Amniotic stem cell (primary cell): ENCODE measurements at regions not wholly inside any gene's neighbourhood (a gene's known extent, or its start where the extent isn't known, plus 50 kb on each side); places are given as distances from the start of the nearest gene placed in this dataset.
"Not testable (repeated sequence)": the region's sequence is repeated elsewhere in the genome, so short reads cannot be mapped to it uniquely, and the experiment has no call there.

Experiments used
- DNase-seq: peaks from one replicate; lab custom pipeline; 2025; lab: John Stamatoyannopoulos, UW

GRCh38 chr1:222470252-222470805 is 77.6 kb downstream of the HHIPL2 start:
- not testable (repeated sequence) for DNase-seq

- DNase-seq = no peak
Observed at GRCh38 chr1:222466150-222466865, 81.6 kb downstream of the HHIPL2 start.

DNA sequence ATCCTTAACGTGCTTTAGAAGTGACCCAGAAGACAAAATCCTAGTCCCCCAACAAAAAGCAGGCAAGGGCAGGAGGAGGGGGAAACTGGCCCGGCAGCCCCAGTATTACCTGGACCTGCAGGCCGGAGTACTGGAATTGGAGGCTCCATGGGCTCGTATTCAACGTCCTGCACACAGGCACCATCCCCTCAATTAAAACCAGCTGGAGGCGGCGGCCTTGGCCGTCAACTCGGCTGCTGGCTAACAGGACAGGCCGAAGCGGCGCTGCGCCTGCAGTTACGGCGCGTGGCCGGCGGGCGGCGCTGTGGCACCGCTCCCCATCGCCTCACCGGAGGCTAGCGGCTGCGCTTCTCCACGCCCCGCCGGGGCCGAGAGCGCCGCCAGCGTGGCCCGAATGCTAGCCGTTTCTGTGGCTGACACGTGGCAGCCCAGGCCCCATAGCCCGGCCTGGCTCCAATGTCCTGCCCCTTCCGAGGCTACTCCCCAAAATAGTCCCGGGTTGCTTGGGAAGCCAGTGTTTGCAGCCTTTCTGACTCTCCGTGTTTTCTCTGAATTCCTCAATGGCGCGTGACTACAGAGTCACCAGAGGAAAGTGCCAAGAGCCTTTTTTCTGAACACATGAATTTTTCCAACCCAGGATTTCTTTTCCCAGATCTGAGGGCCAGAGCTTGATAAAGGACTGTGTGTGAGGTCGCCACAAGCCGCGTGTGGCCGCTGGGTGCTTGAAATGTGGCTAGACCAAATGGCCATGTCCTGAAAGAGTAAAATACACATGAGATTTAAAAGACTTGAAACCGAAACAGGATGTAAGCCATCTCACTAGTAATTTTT is 82.5 kb downstream of the HHIPL2 start:
- peak; percentile 90 for DNase-seq

GRCh38 chr1:222464841-222465210 is 83.1 kb downstream of the HHIPL2 start:
- peak; percentile 9 for DNase-seq

DNA sequence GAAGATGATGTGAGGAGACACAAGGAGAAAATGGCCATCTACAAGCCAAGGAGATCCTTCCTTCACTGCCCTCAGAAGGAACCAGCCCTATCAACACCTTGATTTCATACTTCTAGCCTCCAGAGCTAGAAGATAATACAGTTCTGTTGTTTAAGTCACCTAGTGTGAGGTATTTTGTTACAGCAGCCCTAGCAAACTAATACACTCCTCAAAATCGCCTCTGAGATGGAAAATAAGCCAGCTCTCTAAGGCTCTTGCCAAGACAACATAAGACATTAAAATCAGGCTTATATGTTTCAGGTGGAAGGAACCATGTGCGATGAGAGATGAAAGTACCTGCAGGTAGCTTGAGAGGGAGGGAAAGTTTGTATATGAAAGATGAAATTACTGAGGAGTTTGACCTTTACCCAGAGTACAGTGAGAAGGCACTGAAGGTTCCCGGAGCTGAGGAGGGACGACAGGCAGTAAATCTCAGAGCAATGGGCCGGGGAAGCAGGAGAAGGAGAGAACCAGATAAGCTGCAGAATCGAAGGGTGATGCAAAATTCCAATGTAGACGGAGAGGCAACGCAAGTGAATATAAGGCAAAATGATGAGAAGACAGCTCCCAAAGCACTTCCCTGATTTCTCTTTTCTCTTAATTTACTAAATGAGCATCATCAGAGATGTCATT is 84.7 kb downstream of the HHIPL2 start:
- DNase-seq = no peak

DNA sequence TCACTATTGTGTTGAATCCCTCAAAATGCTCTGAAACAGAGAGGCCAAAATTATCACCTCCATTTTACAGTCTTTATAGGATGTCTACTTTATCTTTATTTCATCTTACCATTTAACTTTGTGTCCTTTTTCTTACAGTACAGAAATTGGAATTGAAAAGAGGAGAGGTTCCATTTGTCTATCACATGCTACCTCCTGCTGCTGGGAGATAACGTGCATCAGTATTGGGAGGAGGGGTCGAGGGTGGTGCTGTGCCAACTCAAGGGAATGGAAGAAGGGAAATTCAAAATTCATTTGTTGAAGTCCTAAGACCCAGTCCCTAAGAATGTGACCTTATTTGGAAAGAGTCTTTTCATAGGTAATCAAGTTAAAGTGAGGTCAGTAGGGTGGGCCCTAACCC is 85.3 kb downstream of the HHIPL2 start:
- no peak for DNase-seq

GRCh38 chr1:222461941-222462340 is 86.0 kb downstream of the HHIPL2 start:
- DNase-seq = no peak

- DNase-seq = no peak
Observed at GRCh38 chr1:222459652-222460051, 88.3 kb downstream of the HHIPL2 start.

GRCh38 chr1:222457513-222457912 is 90.4 kb downstream of the HHIPL2 start:
- no peak for DNase-seq

- DNase-seq = no peak
Observed at GRCh38 chr1:222457084-222457483, 90.8 kb downstream of the HHIPL2 start.

GRCh38 chr1:222455188-222455879 is 92.6 kb downstream of the HHIPL2 start:
- peak; percentile 76 for DNase-seq

GRCh38 chr1:222454782-222455181 is 93.1 kb downstream of the HHIPL2 start:
- peak; percentile 62 for DNase-seq

DNA sequence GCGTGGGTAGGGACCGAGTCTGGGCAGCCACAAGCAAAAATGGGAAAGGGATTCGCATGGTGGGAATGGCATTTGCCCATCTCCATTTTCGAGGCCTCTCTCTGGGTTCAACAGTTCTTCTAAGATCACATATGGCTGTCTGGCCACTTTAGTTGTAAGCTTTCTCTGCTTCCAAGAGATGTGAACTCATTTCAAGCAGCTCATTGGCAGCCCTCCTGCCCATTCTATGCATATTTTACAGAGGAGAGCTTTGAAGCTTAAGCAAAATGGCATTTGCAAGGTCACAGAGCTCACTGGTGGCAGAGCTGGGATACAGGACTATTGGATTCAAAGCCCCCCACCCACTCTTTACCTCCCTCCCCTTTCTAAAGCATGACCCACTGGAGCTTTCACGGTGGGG is 93.7 kb downstream of the HHIPL2 start:
- DNase-seq = peak; percentile 15

GRCh38 chr1:222452031-222452430 is 95.9 kb downstream of the HHIPL2 start:
- no peak for DNase-seq

DNA sequence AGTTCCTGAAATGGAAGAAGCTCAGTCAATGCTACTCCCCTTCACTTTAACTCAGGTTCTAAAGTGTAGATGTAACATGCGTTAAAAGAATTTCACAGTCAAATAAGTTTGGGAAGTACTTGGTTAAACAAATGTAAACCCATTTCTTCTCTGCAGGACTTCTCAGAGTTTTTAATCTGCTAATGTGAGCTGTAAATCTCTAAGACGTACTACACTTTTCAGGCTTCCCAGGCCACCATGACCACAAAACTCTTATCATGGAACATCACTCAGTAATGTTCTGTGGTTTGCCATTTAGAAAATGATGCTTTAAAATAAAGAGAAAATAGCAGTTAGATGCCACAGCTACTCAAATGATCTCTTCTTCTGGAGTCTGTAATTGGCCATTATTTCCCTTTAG is 104.3 kb downstream of the HHIPL2 start:
- DNase-seq = no peak

GRCh38 chr1:222441066-222441465 is 106.8 kb downstream of the HHIPL2 start:
- no peak for DNase-seq

DNA sequence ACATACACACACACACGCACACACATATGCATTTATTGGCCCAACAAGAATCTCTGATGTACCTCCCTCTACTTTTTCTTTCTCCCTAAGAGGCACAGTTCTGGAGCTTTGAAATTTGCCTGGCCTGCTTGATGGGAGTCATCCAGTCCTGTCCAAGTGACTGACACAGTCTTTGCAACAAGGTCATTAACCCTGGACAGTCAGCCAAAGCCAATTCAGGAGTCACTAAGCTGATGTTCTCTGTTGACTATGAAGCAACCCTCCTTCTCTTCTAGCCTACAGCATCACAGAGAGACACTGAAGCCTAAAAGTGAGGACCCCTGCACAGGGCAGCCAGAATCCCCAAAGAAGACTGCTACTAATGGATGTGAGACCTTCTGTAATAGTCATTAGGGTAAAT is 123.1 kb downstream of the HHIPL2 start:
- DNase-seq = no peak

GRCh38 chr1:222421380-222421779 is 126.5 kb downstream of the HHIPL2 start:
- DNase-seq = no peak

GRCh38 chr1:222420633-222421032 is 127.3 kb downstream of the HHIPL2 start:
- DNase-seq = no peak

- DNase-seq = no peak
Observed at GRCh38 chr1:222418654-222419053, 129.2 kb downstream of the HHIPL2 start.

DNA sequence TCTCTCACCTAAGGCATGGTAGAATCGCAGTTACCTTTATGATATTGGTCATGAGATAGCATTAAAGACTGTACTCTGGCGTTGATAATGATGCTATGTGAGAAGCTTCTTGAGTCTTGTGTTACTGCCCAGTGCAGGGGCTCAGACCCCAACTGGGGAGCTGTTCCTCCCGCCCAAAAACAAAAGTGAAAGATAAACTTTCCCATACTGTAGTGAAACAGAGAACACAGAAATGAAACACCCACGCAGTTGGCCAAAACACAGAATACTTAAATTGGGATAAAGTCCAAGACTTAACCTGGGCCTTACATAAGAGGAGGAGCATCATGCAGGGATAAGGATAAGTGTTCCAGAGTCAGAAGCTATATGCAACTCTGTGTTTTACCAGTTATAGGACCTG is 130.6 kb downstream of the HHIPL2 start:
- DNase-seq = no peak
